Karpas-422 (cell line): ENCODE measurements at regions not wholly inside any gene's neighbourhood (a gene's known extent, or its start where the extent isn't known, plus 50 kb on each side); places are given as distances from the start of the nearest gene placed in this dataset.
A peak's percentile ranks its signal among the peaks of the same experiment; 100 is the strongest.

Experiments used
- DNase-seq: peaks from one replicate; pipeline ENCODE4 v3.0.0-alpha.2; 2015
- H2AFZ ChIP-seq: fragments of 200-600 bp; sonication (generic); 2 replicates; pipeline ENCODE4 v1.6.1; 2014; ENCODE audit warnings: antibody characterized with exemption, low read length, mixed read lengths
- H3K27ac ChIP-seq: fragments of 200-600 bp; sonication (generic); 2 replicates; pipeline ENCODE4 v1.5.1; 2014; ENCODE audit warnings: mild to moderate bottlenecking, low read length, moderate library complexity
- H3K27me3 ChIP-seq: fragments of 200-600 bp; sonication (generic); 2 replicates; pipeline ENCODE4 v1.6.1; 2014; ENCODE audit warnings: low read length, mixed read lengths
- H3K36me3 ChIP-seq: fragments of 200-600 bp; sonication (generic); 2 replicates; pipeline ENCODE4 v1.6.1; 2014; ENCODE audit warnings: low read length, mixed read lengths; ENCODE audit not compliant: insufficient read depth
- H3K4me1 ChIP-seq: fragments of 200-600 bp; sonication (generic); 2 replicates; pipeline ENCODE4 v1.6.1; 2014; ENCODE audit warnings: mild to moderate bottlenecking, low read length, mixed read lengths
- H3K4me2 ChIP-seq: fragments of 200-600 bp; sonication (generic); 2 replicates; pipeline ENCODE4 v1.6.1; 2014; ENCODE audit warnings: low read length, low read depth, mild to moderate bottlenecking; ENCODE audit not compliant: poor library complexity, severe bottlenecking
- H3K4me3 ChIP-seq: fragments of 200-600 bp; sonication (generic); 2 replicates; pipeline ENCODE4 v1.5.1; 2014; ENCODE audit warnings: mild to moderate bottlenecking, antibody characterized with exemption, low read length, mixed read lengths
- H3K79me2 ChIP-seq: fragments of 200-600 bp; sonication (generic); 2 replicates; pipeline ENCODE4 v1.6.1; 2014; ENCODE audit warnings: mild to moderate bottlenecking, low read length, mixed read lengths
- H3K9ac ChIP-seq: fragments of 200-600 bp; sonication (generic); 2 replicates; pipeline ENCODE4 v1.6.0; 2014; ENCODE audit warnings: low read length
- H3K9me2 ChIP-seq: fragments of 200-600 bp; sonication (generic), shearing (Covaris generic); replicated peaks from 2 replicates; pipeline ENCODE4 v1.6.0; 2014; ENCODE audit warnings: mild to moderate bottlenecking, low read length, moderate library complexity; ENCODE audit not compliant: insufficient read depth
- H3K9me3 ChIP-seq: fragments of 300-700, 200-600 bp; sonication (generic); 2 replicates; pipeline ENCODE4 v1.6.1; 2014; ENCODE audit warnings: low read length, mixed read lengths
- H4K20me1 ChIP-seq: fragments of 200-600 bp; sonication (generic); 2 replicates; pipeline ENCODE4 v1.6.1; 2014; ENCODE audit warnings: mild to moderate bottlenecking, antibody characterized with exemption, low read length, low read depth; ENCODE audit not compliant: insufficient read depth

- Histone ChIP-seq H2AFZ (no peak overlapping the region; the same call in 1 of the 2 replicates), H3K4me1 (peaks cover 25% of the 10 kb centered on the region), H3K27me3 (peaks cover 3% of the 10 kb centered on the region; the same call in 1 of the 2 replicates), H4K20me1 (no peaks in the 10 kb centered on the region), H3K9me3 (peaks cover 13% of the 10 kb centered on the region), H3K36me3 (no peaks in the 10 kb centered on the region; the same call in 1 of the 2 replicates), H3K9me2 (no peaks in the 10 kb centered on the region), H3K27ac (peak overlapping the region; percentile 94), H3K4me3 (peak overlapping the region; percentile 53), H3K4me2 (peak overlapping the region; percentile 74), H3K9ac (peak overlapping the region; percentile 57), H3K79me2 (no peaks in the 10 kb centered on the region)
- peak; percentile 94 for DNase-seq
Observed at GRCh38 chr7:98553666-98554065, 63.4 kb upstream of the NPTX2 start.

- H3K4me3 ChIP-seq = no peak overlapping the region
- no peak overlapping the region for H3K27ac ChIP-seq
- no peaks in the 10 kb centered on the region; the same call in 1 of the 2 replicates for H3K36me3 ChIP-seq
- no peaks in the 10 kb centered on the region for H3K9me2 ChIP-seq
- no peak overlapping the region for H3K9ac ChIP-seq
- H3K9me3 ChIP-seq = peaks cover 13% of the 10 kb centered on the region
- DNase-seq = no peak
- peaks cover 3% of the 10 kb centered on the region; the same call in 1 of the 2 replicates for H3K27me3 ChIP-seq
- no peaks in the 10 kb centered on the region for H3K79me2 ChIP-seq
- H2AFZ ChIP-seq = no peak overlapping the region
- peaks cover 25% of the 10 kb centered on the region for H3K4me1 ChIP-seq
- no peaks in the 10 kb centered on the region for H4K20me1 ChIP-seq
- no peak overlapping the region for H3K4me2 ChIP-seq
Observed at GRCh38 chr7:98551611-98552273, 65.3 kb upstream of the NPTX2 start.

- Histone ChIP-seq H3K4me2 (no peak overlapping the region), H3K9ac (no peak overlapping the region), H3K4me1 (peaks cover 15% of the 10 kb centered on the region), H3K79me2 (no peaks in the 10 kb centered on the region), H3K36me3 (no peaks in the 10 kb centered on the region; the same call in 1 of the 2 replicates), H3K9me3 (peaks cover 13% of the 10 kb centered on the region), H4K20me1 (no peaks in the 10 kb centered on the region), H3K27me3 (peaks cover 3% of the 10 kb centered on the region; the same call in 1 of the 2 replicates), H3K9me2 (no peaks in the 10 kb centered on the region), H3K27ac (no peak overlapping the region), H2AFZ (no peak overlapping the region), H3K4me3 (no peak overlapping the region)
- DNase-seq = no peak
Observed at GRCh38 chr7:98548971-98549370, 68.1 kb upstream of the NPTX2 start.

- Histone ChIP-seq H4K20me1 (no peaks in the 10 kb centered on the region), H3K27me3 (peaks cover 3% of the 10 kb centered on the region; the same call in 1 of the 2 replicates), H3K9ac (no peak overlapping the region), H3K4me1 (peaks cover 13% of the 10 kb centered on the region), H3K4me2 (no peak overlapping the region), H3K79me2 (no peaks in the 10 kb centered on the region), H3K4me3 (no peak overlapping the region), H3K36me3 (no peaks in the 10 kb centered on the region; the same call in 1 of the 2 replicates), H3K9me3 (peaks cover 13% of the 10 kb centered on the region), H2AFZ (no peak overlapping the region), H3K27ac (no peak overlapping the region), H3K9me2 (no peaks in the 10 kb centered on the region)
- no peak for DNase-seq
Observed at GRCh38 chr7:98548370-98548769, 68.7 kb upstream of the NPTX2 start.

- Histone ChIP-seq H3K9ac (no peak overlapping the region), H3K4me3 (no peak overlapping the region), H3K4me2 (no peak overlapping the region), H3K4me1 (peaks cover 20% of the 10 kb centered on the region), H3K9me2 (no peaks in the 10 kb centered on the region), H3K27ac (no peak overlapping the region), H3K36me3 (no peaks in the 10 kb centered on the region), H3K9me3 (peaks cover 2% of the 10 kb centered on the region; the same call in 1 of the 2 replicates), H3K27me3 (no peaks in the 10 kb centered on the region), H4K20me1 (no peaks in the 10 kb centered on the region), H2AFZ (no peak overlapping the region), H3K79me2 (no peaks in the 10 kb centered on the region)
- no peak for DNase-seq
Observed at GRCh38 chr7:98541101-98541500, 76.0 kb upstream of the NPTX2 start.

GRCh38 chr7:98539865-98540264 is 77.2 kb upstream of the NPTX2 start:
- DNase-seq = no peak
- no peak overlapping the region for H3K4me3 ChIP-seq
- H3K4me1 ChIP-seq = peaks cover 20% of the 10 kb centered on the region
- no peak overlapping the region for H3K4me2 ChIP-seq
- no peak overlapping the region for H3K9ac ChIP-seq
- peaks cover 2% of the 10 kb centered on the region; the same call in 1 of the 2 replicates for H3K9me3 ChIP-seq
- H4K20me1 ChIP-seq = no peaks in the 10 kb centered on the region
- H3K79me2 ChIP-seq = no peaks in the 10 kb centered on the region
- H3K36me3 ChIP-seq = no peaks in the 10 kb centered on the region
- no peak overlapping the region for H2AFZ ChIP-seq
- no peaks in the 10 kb centered on the region for H3K9me2 ChIP-seq
- H3K27me3 ChIP-seq = no peaks in the 10 kb centered on the region
- H3K27ac ChIP-seq = no peak overlapping the region

- Histone ChIP-seq H3K4me2 (no peak overlapping the region), H3K27ac (no peak overlapping the region), H3K9ac (no peak overlapping the region), H3K27me3 (no peaks in the 10 kb centered on the region), H3K9me2 (no peaks in the 10 kb centered on the region), H3K79me2 (no peaks in the 10 kb centered on the region), H3K9me3 (peaks cover 2% of the 10 kb centered on the region; the same call in 1 of the 2 replicates), H3K4me1 (peaks cover 13% of the 10 kb centered on the region), H3K4me3 (no peak overlapping the region), H4K20me1 (no peaks in the 10 kb centered on the region), H3K36me3 (no peaks in the 10 kb centered on the region), H2AFZ (no peak overlapping the region)
- no peak for DNase-seq
Observed at GRCh38 chr7:98536803-98537202, 80.3 kb upstream of the NPTX2 start.

GRCh38 chr7:98534493-98534892 is 82.6 kb upstream of the NPTX2 start:
- DNase-seq = no peak
- Histone ChIP-seq H2AFZ (no peak overlapping the region), H3K4me2 (no peak overlapping the region), H3K36me3 (no peaks in the 10 kb centered on the region), H3K9me2 (no peaks in the 10 kb centered on the region), H3K4me3 (no peak overlapping the region), H3K4me1 (peaks cover 5% of the 10 kb centered on the region), H3K9me3 (peaks cover 2% of the 10 kb centered on the region; the same call in 1 of the 2 replicates), H3K9ac (no peak overlapping the region), H3K27me3 (no peaks in the 10 kb centered on the region), H4K20me1 (no peaks in the 10 kb centered on the region), H3K79me2 (no peaks in the 10 kb centered on the region), H3K27ac (no peak overlapping the region)
